ENCODE measurements at regions not wholly inside any gene's neighbourhood (a gene's known extent, or its start where the extent isn't known, plus 50 kb on each side); places are given as distances from the start of the nearest gene placed in this dataset.
"Not testable (repeated sequence)": the region's sequence is repeated elsewhere in the genome, so short reads cannot be mapped to it uniquely, and the experiment has no call there.

- DNase-seq: no peak
Observed at GRCh38 chr6:37078814-37079213, 73.4 kb downstream of the FGD2 start.

- no peak for DNase-seq
Observed at GRCh38 chr6:37081042-37081607, 75.7 kb downstream of the FGD2 start.

GRCh38 chr6:37082390-37083130 lies 77.1 kb downstream of the FGD2 start:
- no peak for DNase-seq

- peak; percentile 72 for DNase-seq
Observed at GRCh38 chr6:37083243-37084138, 78.0 kb downstream of the FGD2 start.

GRCh38 chr6:37084665-37085064 lies 79.2 kb downstream of the FGD2 start:
- not testable (repeated sequence) for DNase-seq

GRCh38 chr6:37085198-37085597 lies 79.7 kb downstream of the FGD2 start:
- DNase-seq: no peak

GRCh38 chr6:37088897-37089296 lies 81.1 kb upstream of the PIM1 start:
- no peak for DNase-seq

- DNase-seq: no peak
Observed at GRCh38 chr6:37089783-37090182, 80.2 kb upstream of the PIM1 start.

- DNase-seq: not testable (repeated sequence)
Observed at GRCh38 chr6:37091104-37091503, 78.8 kb upstream of the PIM1 start.

GRCh38 chr6:37091586-37091985 lies 78.4 kb upstream of the PIM1 start:
- not testable (repeated sequence) for DNase-seq

GRCh38 chr6:37092923-37093727 lies 76.8 kb upstream of the PIM1 start:
- no peak for DNase-seq

GRCh38 chr6:37093728-37094069 lies 76.3 kb upstream of the PIM1 start:
- no peak for DNase-seq

GRCh38 chr6:37095997-37096396 lies 74.0 kb upstream of the PIM1 start:
- DNase-seq: no peak

- DNase-seq: no peak
Observed at GRCh38 chr6:37097335-37097734, 72.6 kb upstream of the PIM1 start.

- no peak for DNase-seq
Observed at GRCh38 chr6:37099442-37099841, 70.5 kb upstream of the PIM1 start.

- DNase-seq: no peak
Observed at GRCh38 chr6:37100745-37101144, 69.2 kb upstream of the PIM1 start.

- no peak for DNase-seq
Observed at GRCh38 chr6:37101991-37102298, 68.0 kb upstream of the PIM1 start.

GRCh38 chr6:37102299-37103168 lies 67.4 kb upstream of the PIM1 start:
- DNase-seq: peak; percentile 87

GRCh38 chr6:37103169-37104039 lies 66.5 kb upstream of the PIM1 start:
- no peak for DNase-seq

GRCh38 chr6:37104824-37105147 lies 65.2 kb upstream of the PIM1 start:
- no peak for DNase-seq

Measured in NCI-H446 treated with DMSO at 0.1 percent for 48 hours (cell line).